GM04504 (cell line): ENCODE measurements at regions not wholly inside any gene's neighbourhood (a gene's known extent, or its start where the extent isn't known, plus 50 kb on each side); places are given as distances from the start of the nearest gene placed in this dataset.
A peak's percentile ranks its signal among the peaks of the same experiment; 100 is the strongest.
"Not testable (repeated sequence)": the region's sequence is repeated elsewhere in the genome, so short reads cannot be mapped to it uniquely, and the experiment has no call there.

Experiments used
- DNase-seq: peaks from one replicate; pipeline ENCODE4 v3.0.0-alpha.2; 2012; ENCODE audit warnings: low read depth

GRCh38 chr11:79506734-79507344 is 66.0 kb upstream of the TENM4 start:
- no peak for DNase-seq

GRCh38 chr11:79506124-79506523 is 65.3 kb upstream of the TENM4 start:
- no peak for DNase-seq

GRCh38 chr11:79503028-79503427 is 62.2 kb upstream of the TENM4 start:
- DNase-seq = no peak

- DNase-seq = no peak
Observed at GRCh38 chr11:79501707-79502106, 60.9 kb upstream of the TENM4 start.

GRCh38 chr11:79499929-79500328 is 59.1 kb upstream of the TENM4 start:
- not testable (repeated sequence) for DNase-seq

- no peak for DNase-seq
Observed at GRCh38 chr11:79498667-79499066, 57.8 kb upstream of the TENM4 start.

- DNase-seq = peak; percentile 29
Observed at GRCh38 chr11:79493555-79494171, 52.8 kb upstream of the TENM4 start.

- DNase-seq = no peak
Observed at GRCh38 chr11:79492008-79492407, 51.2 kb upstream of the TENM4 start.
